Nephron (organoid): ENCODE measurements at regions not wholly inside any gene's neighbourhood (a gene's known extent, or its start where the extent isn't known, plus 50 kb on each side); places are given as distances from the start of the nearest gene placed in this dataset.

Experiments used
- H3K27ac Mint-ChIP-seq, 3 experiments: 2 replicates each; pipeline ENCODE4 v1.8.0; 2020; ENCODE audit warnings: mixed read lengths in 3 of 3, mild to moderate bottlenecking in 2 of 3, moderate library complexity in 1 of 3
- H3K27me3 Mint-ChIP-seq: 2 replicates; pipeline ENCODE4 v1.8.0; 2021; ENCODE audit warnings: low read depth, mild to moderate bottlenecking, moderate library complexity, mixed read lengths
- H3K36me3 Mint-ChIP-seq: 2 replicates; pipeline ENCODE4 v1.8.0; 2020; ENCODE audit warnings: low read depth, mixed read lengths
- H3K4me1 Mint-ChIP-seq: 2 replicates; pipeline ENCODE4 v1.8.0; 2020; ENCODE audit warnings: mixed read lengths
- H3K4me3 Mint-ChIP-seq, 3 experiments: 2 replicates each; pipeline ENCODE4 v1.8.0; 2020; ENCODE audit warnings: mild to moderate bottlenecking in 3 of 3, mixed read lengths in 3 of 3, moderate library complexity in 2 of 3
- H3K9me3 Mint-ChIP-seq: 2 replicates; pipeline ENCODE4 v1.8.0; 2020; ENCODE audit warnings: mixed read lengths
- CTCF ChIP-seq, 3 experiments: fragments of 200-600 bp; sonication (generic); IDR thresholded peaks; one replicate each; pipeline ENCODE4 v1.5.0; 2021; ENCODE audit warnings: antibody characterized with exemption in 3 of 3; ENCODE audit not compliant: unreplicated experiment in 3 of 3

DNA sequence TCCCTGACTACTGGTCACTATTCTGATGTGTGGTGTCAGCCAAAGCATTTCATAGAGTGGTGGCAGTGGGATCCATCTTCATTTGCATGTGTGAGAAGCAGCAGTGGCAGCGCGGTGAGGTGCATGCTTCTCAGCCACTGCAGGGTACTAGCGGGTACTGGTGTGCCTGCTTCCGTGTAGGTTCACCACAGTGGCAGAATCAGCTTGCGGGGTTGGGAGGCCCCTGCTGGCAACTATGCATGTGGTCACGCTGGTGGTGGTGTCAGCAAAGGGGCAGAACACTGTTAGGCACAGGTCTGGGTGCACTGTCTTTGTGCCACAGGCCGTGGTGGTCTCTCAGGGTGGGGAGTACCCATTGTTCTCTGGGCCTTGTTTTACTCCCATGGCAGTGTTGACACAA, 286.4 kb upstream of the TENM4 start:
- Mint-ChIP-seq H3K9me3 (peaks cover 19% of the 10 kb centered on the region), H3K4me3 (no peak overlapping the region), H3K36me3 (no peaks in the 10 kb centered on the region), H3K27ac (no peak overlapping the region), H3K27me3 (peaks cover 4% of the 10 kb centered on the region), H3K4me1 (no peaks in the 10 kb centered on the region)
- TF ChIP-seq CTCF (IDR thresholded peaks at IDR 0.05; ENCODE audit: unreplicated experiment in 3 of 3) = no peak

- Mint-ChIP-seq H3K4me1 (no peaks in the 10 kb centered on the region), H3K27me3 (no peaks in the 10 kb centered on the region), H3K9me3 (peaks cover 8% of the 10 kb centered on the region), H3K36me3 (no peaks in the 10 kb centered on the region), H3K4me3 (no peak overlapping the region), H3K27ac (no peak overlapping the region)
- no peak for TF ChIP-seq CTCF (IDR thresholded peaks at IDR 0.05; ENCODE audit: unreplicated experiment in 3 of 3)
Observed at GRCh38 chr11:79720115-79720514, 279.3 kb upstream of the TENM4 start.

DNA sequence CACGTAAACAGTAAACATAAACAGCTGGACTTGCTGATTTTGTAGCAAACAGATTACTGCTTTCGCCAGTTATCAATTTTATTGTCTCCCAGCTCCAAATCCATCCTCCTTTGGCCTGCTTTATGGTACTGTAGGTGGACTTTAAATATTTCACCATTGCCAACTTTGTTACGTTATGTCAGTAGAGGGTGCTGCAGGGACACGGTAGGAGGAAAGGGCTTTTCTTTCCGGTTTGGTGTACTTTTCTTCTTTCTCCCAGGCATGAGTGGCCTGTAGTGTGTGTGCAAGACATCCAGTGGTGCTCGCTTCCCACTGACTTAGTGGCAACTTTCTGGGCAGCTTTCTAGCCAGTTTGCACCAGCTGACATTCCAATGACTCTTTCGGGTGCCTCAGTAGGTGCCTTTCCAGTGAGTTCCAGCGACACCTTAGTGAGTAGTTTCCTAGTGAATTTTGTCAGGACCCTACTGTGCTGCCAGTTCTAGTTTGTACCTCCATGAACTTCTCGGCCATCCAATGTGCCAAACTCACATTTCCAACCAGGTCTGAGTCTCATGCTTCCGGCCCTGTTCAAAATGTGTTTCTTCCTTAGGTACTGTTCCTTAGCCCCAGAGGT, 267.6 kb upstream of the TENM4 start:
- Mint-ChIP-seq H3K27ac (no peak overlapping the region), H3K36me3 (peaks cover 8% of the 10 kb centered on the region), H3K9me3 (peaks cover 55% of the 10 kb centered on the region), H3K27me3 (no peaks in the 10 kb centered on the region), H3K4me1 (no peaks in the 10 kb centered on the region), H3K4me3 (no peak overlapping the region)
- peak; percentile 24 to 55 (median 33) for TF ChIP-seq CTCF (IDR thresholded peaks at IDR 0.05; ENCODE audit: unreplicated experiment in 3 of 3)

DNA sequence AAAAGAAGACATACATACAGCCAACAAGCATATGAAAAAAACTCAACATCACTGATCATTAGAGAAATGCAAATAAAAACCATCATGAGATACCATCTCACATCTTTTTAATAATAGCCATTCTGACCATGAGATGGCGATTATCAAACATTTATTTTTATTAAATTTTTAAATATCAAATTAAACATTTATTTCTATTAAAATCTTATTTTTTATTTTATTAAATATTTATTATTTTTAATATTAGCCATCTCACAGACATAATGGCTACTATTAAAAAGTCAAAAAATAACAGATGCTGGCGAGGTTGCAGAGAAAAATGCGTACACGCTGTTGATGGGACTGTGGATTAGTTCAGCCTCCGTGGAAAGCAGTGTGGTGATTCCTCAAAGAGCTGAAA, 264.8 kb upstream of the TENM4 start:
- H3K4me1 Mint-ChIP-seq = no peaks in the 10 kb centered on the region
- peaks cover 63% of the 10 kb centered on the region for H3K9me3 Mint-ChIP-seq
- H3K27me3 Mint-ChIP-seq = no peaks in the 10 kb centered on the region
- no peak overlapping the region for H3K27ac Mint-ChIP-seq
- H3K36me3 Mint-ChIP-seq = peaks cover 17% of the 10 kb centered on the region
- H3K4me3 Mint-ChIP-seq = no peak overlapping the region
- TF ChIP-seq CTCF (IDR thresholded peaks at IDR 0.05; ENCODE audit: unreplicated experiment in 3 of 3) = no peak

DNA sequence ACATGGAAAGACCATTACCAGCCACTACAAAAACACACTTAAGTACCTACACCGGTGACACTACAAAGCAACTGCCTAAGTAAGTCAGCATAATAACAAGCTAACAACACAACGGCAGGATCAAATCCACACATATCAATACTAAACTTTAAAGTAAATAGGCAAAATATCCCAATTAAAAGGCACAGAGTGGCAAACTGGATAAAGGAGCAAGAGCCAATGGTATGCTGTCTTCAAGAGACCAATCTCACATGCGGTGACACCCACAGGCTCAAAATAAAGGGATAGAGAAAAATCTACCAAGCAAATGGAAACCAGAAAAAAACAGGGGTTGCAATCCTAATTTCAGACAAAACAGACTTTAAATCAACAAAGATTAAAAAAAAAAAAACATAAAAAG, 261.5 kb upstream of the TENM4 start:
- Mint-ChIP-seq H3K36me3 (peaks cover 17% of the 10 kb centered on the region), H3K4me3 (no peak overlapping the region), H3K27me3 (no peaks in the 10 kb centered on the region), H3K27ac (no peak overlapping the region), H3K9me3 (peaks cover 61% of the 10 kb centered on the region), H3K4me1 (no peaks in the 10 kb centered on the region)
- no peak for TF ChIP-seq CTCF (IDR thresholded peaks at IDR 0.05; ENCODE audit: unreplicated experiment in 3 of 3)

DNA sequence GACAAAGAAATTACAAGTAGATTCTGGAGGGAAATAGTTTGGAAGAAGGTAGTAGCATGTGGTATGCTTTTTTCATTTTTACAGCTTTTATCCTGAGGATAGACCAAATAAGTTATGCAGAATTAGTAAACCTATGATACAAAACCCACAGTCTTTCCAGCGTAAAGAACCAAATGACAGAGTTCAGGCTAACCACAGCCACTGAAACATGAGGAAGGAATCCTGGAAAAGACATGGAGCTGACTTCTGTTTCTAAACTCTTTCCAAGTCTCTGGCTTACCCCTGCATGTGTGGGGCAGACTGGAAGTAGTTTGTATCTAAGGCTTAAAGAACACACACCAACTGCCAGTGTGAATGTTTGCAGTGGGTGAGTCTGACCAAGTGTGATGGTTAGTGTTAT, 258.4 kb upstream of the TENM4 start:
- Mint-ChIP-seq H3K27ac (no peak overlapping the region), H3K36me3 (peaks cover 14% of the 10 kb centered on the region), H3K27me3 (no peaks in the 10 kb centered on the region), H3K4me3 (no peak overlapping the region), H3K9me3 (peaks cover 38% of the 10 kb centered on the region), H3K4me1 (no peaks in the 10 kb centered on the region)
- no peak for TF ChIP-seq CTCF (IDR thresholded peaks at IDR 0.05; ENCODE audit: unreplicated experiment in 3 of 3)
